HL-60 (cell line): ENCODE measurements at regions not wholly inside any gene's neighbourhood (a gene's known extent, or its start where the extent isn't known, plus 50 kb on each side); places are given as distances from the start of the nearest gene placed in this dataset.

Experiments used
- DNase-seq, 2 experiments: peaks; one replicate each; pipeline ENCODE4 v3.0.0-alpha.2; 2010 to 2020; ENCODE audit warnings: low read depth in 1 of 2, low spot score in 1 of 2
- H3K27ac ChIP-seq: fragments of 250-450 bp; sonication (Bioruptor Pico); replicated peaks from 2 replicates; pipeline ENCODE4 v1.5.1; 2020; ENCODE audit warnings: mild to moderate bottlenecking, moderate library complexity
- H3K27me3 ChIP-seq: fragments of 250-450 bp; sonication (Bioruptor Pico); 2 replicates; pipeline ENCODE4 v1.5.1; 2021; ENCODE audit warnings: mild to moderate bottlenecking, moderate library complexity; ENCODE audit not compliant: insufficient read depth, poor library complexity, severe bottlenecking
- H3K4me3 ChIP-seq: replicated peaks from 2 replicates; pipeline ENCODE4 v1.5.1; 2011; ENCODE audit warnings: mild to moderate bottlenecking, control low read depth, low read length; ENCODE audit not compliant: insufficient read depth
- GABPA ChIP-seq: IDR thresholded peaks from 2 replicates; pipeline ENCODE4 v1.6.1; 2012; ENCODE audit warnings: low read depth
- POLR2AphosphoS5 ChIP-seq: IDR thresholded peaks from 2 replicates; pipeline ENCODE4 v1.6.1; 2012; ENCODE audit warnings: low read depth
- SPI1 ChIP-seq: IDR thresholded peaks from 2 replicates; pipeline ENCODE4 v1.6.1; 2012; ENCODE audit warnings: low read depth, mild to moderate bottlenecking, borderline replicate concordance
- TF ChIP-seq, protein P1 (sequence below): IDR thresholded peaks from 2 replicates; pipeline ENCODE4 v1.6.1; 2012; ENCODE audit warnings: low read depth; ENCODE audit not compliant: insufficient replicate concordance
- TF ChIP-seq, protein P2 (sequence below): IDR thresholded peaks from one replicate; pipeline ENCODE4 v1.5.1; 2011; ENCODE audit warnings: low read length, control low read depth, inconsistent platforms; ENCODE audit not compliant: insufficient read depth

DNA sequence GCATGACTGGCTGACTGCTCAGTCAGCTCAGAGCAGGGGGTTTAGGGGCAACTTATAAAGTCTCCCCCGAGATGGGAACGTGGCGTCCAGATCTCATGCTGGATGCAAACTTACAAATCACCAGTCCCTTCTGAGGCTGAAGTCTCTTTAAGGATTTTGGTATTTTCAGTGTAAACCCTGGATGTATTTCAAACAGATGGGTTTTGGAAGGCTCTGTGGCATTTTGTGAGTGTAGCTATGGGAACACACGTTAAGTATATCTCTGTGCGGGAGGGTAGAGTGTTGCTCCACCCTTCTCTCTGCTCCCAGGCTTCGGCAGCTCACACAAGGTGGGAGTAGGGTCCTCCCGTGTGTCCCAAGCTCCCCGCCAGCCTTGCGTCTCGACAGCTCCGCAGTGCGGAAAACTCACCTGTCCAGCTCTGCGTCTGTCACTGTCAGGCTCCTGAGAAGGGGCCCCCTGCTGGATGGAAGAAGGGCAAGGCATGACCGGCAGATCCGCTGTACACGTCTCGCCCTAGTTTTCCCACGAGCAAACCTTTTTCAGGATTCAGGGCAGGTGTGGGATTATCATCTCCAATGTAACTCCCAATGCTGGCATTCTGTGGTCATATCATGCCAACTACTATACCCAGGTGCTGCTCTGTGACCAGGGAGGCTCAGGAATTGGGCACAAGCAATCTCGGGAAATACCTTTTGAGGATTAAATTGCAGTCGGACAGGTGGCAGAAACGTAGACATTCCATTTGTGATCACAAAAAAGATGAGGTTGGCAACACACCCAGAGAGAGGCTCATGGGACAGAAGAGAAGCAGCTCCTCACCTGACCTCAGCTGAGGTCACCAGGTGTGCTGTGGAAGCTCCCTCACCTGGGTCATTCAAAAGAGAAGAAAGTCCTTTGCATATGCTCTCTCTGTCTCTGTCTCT, 313.9 kb upstream of the B3GAT1 start:
- Histone ChIP-seq H3K4me3 (no peak overlapping the region), H3K27ac (no peak overlapping the region), H3K27me3 (no peaks in the 10 kb centered on the region)
- TF ChIP-seq, protein P1, sequence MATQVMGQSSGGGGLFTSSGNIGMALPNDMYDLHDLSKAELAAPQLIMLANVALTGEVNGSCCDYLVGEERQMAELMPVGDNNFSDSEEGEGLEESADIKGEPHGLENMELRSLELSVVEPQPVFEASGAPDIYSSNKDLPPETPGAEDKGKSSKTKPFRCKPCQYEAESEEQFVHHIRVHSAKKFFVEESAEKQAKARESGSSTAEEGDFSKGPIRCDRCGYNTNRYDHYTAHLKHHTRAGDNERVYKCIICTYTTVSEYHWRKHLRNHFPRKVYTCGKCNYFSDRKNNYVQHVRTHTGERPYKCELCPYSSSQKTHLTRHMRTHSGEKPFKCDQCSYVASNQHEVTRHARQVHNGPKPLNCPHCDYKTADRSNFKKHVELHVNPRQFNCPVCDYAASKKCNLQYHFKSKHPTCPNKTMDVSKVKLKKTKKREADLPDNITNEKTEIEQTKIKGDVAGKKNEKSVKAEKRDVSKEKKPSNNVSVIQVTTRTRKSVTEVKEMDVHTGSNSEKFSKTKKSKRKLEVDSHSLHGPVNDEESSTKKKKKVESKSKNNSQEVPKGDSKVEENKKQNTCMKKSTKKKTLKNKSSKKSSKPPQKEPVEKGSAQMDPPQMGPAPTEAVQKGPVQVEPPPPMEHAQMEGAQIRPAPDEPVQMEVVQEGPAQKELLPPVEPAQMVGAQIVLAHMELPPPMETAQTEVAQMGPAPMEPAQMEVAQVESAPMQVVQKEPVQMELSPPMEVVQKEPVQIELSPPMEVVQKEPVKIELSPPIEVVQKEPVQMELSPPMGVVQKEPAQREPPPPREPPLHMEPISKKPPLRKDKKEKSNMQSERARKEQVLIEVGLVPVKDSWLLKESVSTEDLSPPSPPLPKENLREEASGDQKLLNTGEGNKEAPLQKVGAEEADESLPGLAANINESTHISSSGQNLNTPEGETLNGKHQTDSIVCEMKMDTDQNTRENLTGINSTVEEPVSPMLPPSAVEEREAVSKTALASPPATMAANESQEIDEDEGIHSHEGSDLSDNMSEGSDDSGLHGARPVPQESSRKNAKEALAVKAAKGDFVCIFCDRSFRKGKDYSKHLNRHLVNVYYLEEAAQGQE = no peak
- TF ChIP-seq, protein P2, sequence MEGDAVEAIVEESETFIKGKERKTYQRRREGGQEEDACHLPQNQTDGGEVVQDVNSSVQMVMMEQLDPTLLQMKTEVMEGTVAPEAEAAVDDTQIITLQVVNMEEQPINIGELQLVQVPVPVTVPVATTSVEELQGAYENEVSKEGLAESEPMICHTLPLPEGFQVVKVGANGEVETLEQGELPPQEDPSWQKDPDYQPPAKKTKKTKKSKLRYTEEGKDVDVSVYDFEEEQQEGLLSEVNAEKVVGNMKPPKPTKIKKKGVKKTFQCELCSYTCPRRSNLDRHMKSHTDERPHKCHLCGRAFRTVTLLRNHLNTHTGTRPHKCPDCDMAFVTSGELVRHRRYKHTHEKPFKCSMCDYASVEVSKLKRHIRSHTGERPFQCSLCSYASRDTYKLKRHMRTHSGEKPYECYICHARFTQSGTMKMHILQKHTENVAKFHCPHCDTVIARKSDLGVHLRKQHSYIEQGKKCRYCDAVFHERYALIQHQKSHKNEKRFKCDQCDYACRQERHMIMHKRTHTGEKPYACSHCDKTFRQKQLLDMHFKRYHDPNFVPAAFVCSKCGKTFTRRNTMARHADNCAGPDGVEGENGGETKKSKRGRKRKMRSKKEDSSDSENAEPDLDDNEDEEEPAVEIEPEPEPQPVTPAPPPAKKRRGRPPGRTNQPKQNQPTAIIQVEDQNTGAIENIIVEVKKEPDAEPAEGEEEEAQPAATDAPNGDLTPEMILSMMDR = no peak
- no peak for TF ChIP-seq POLR2AphosphoS5
- no peak for TF ChIP-seq GABPA
- TF ChIP-seq SPI1 = no peak
- DNase-seq = no peak

DNA sequence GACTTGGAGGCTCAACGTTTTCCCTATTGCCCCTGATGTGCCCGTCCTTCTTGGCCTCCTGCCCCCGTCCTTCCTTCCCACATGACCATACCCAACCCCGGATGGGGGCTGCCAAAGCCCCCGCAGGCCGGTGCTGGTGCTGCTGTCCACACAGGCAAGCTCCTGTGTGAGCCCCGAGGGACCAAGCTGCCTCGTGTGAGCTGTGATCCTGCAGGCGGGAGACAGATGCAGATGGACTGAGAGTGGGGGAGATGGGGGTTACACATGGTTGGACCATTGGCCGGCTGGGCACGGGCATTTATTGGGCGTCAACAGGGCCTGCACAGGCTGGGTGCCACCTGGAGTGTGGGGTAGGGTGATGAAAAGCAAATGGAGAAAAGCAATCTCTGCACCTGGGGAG, 313.2 kb upstream of the B3GAT1 start:
- Histone ChIP-seq H3K4me3 (no peak overlapping the region), H3K27ac (no peak overlapping the region), H3K27me3 (no peaks in the 10 kb centered on the region)
- TF ChIP-seq, protein P2 = no peak
- TF ChIP-seq, protein P1 = no peak
- no peak for TF ChIP-seq GABPA
- no peak for TF ChIP-seq POLR2AphosphoS5
- no peak for TF ChIP-seq SPI1
- no peak for DNase-seq

DNA sequence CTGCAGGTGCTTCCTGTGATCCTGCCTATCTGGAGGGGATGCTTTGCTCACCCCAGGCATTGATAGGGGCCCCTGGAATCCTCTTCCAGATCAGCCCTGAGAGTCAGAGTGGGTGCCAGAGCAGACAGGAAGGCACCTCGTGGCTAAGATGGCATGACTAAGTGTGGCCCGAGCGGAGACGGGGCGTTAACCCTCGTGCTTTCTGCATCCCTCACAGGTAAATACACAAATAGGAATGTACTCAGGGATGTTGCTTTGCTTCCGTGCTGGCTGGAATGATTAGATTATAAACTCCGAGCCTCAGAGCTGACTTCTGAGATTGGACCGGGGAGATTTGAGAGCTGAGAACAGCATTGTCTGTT, 312.7 kb upstream of the B3GAT1 start:
- H3K4me3 ChIP-seq = no peak overlapping the region
- TF ChIP-seq, protein P1 = no peak
- TF ChIP-seq, protein P2 = no peak
- TF ChIP-seq POLR2AphosphoS5 (no peak), SPI1 (no peak), GABPA (no peak)
- no peak overlapping the region for H3K27ac ChIP-seq
- no peak for DNase-seq
- no peaks in the 10 kb centered on the region for H3K27me3 ChIP-seq
